Cardiac fibroblast (primary cell): ENCODE measurements at regions not wholly inside any gene's neighbourhood (a gene's known extent, or its start where the extent isn't known, plus 50 kb on each side); places are given as distances from the start of the nearest gene placed in this dataset.

ENCODE experiments used
- DNase-seq, 2 donors: peaks; one replicate each; pipeline versions ENCODE4 v3.0.0 to v3.0.0-alpha.2; 2010; ENCODE audit warnings: low read depth in 2 of 2
- H3K4me3 ChIP-seq, 2 donors: replicated peaks in 1 of 2; 1 replicate in 1 of 2; 2 replicates in 1 of 2; pipeline ENCODE4 v1.5.1; 2011; ENCODE audit warnings: low read depth in 2 of 2, low read length in 2 of 2, mild to moderate bottlenecking in 2 of 2, moderate library complexity in 1 of 2
- CTCF ChIP-seq: IDR thresholded peaks from one replicate; pipeline ENCODE4 v1.5.1; 2011; ENCODE audit warnings: low read depth, mild to moderate bottlenecking, low read length, inconsistent platforms

- DNase-seq = no peak
- H3K4me3 ChIP-seq = no peak overlapping the region
- no peak for TF ChIP-seq CTCF
These were observed 219.3 kb upstream of the EEA1 start for GRCh38 chr12:93148412-93148811.

GRCh38 chr12:93149229-93149628 lies 220.1 kb upstream of the EEA1 start:
- no peak for DNase-seq
- no peak overlapping the region for H3K4me3 ChIP-seq
- TF ChIP-seq CTCF = no peak

- H3K4me3 ChIP-seq = no peak overlapping the region
These were observed 222.1 kb upstream of the EEA1 start for GRCh38 chr12:93151079-93151762.

GRCh38 chr12:93152617-93153016 lies 223.5 kb upstream of the EEA1 start:
- no peak for TF ChIP-seq CTCF
- DNase-seq = no peak
- H3K4me3 ChIP-seq = no peak overlapping the region

More at GRCh38 chr12:93151079-93151762, 222.1 kb upstream of the EEA1 start:
- no peak for DNase-seq
- TF ChIP-seq CTCF = no peak

GRCh38 chr12:93153321-93153720 lies 224.2 kb upstream of the EEA1 start:
- peak; percentile 47 to 71 for DNase-seq
- no peak overlapping the region for H3K4me3 ChIP-seq
- no peak for TF ChIP-seq CTCF

GRCh38 chr12:93154096-93154728 lies 223.5 kb upstream of the NUDT4 start:
- TF ChIP-seq CTCF = no peak
- no peak overlapping the region for H3K4me3 ChIP-seq
- no peak for DNase-seq
